ENCODE measurements at regions not wholly inside any gene's neighbourhood (a gene's known extent, or its start where the extent isn't known, plus 50 kb on each side); places are given as distances from the start of the nearest gene placed in this dataset.

DNA sequence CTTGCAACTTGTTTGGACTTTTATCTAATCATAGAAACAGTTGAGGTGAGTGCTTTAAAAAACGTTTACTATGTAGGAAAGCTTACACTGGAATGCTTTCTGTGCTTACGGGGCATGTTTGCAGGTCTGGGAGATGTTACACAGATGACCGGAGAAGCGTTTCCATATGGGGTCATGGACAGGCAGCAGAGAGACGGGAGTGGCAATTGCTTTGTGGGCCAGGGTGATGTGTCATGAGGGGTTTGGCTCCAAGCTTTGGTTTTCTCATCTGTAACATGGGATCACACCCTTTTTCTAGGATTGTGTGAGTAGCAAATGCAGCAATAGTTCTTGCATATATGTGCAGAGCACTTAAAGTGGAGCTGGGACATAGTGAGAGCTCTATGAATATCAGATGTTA lies 174.8 kb upstream of the MKI67 start:
- H3K9me3 Mint-ChIP-seq = peaks cover 83% of the 10 kb centered on the region

DNA sequence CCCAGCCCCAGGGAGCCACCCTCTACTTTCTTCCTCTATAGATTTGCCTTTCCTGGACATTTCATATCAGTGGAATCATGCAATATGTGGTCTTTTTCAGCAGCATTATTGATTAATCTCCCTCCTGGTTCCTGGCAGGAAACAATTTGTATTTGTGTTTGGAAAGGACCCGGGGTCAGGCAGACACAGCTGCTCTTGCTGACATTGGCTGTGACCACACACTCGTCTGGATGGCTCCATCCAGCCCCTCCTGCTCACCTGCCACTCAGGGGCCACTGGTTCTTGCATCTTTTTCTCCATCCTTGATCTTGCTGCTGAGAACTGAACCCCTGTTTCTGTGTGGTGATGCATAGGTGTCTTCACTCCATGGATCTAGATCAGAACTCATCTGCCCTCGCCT lies 176.6 kb upstream of the MKI67 start:
- no peaks in the 10 kb centered on the region for H3K4me1 Mint-ChIP-seq (ENCODE audit: low read depth)
- no peak overlapping the region for H3K4me3 Mint-ChIP-seq
- no peak for DNase-seq
- H3K27ac Mint-ChIP-seq = no peak overlapping the region
- TF ChIP-seq, protein P1, sequence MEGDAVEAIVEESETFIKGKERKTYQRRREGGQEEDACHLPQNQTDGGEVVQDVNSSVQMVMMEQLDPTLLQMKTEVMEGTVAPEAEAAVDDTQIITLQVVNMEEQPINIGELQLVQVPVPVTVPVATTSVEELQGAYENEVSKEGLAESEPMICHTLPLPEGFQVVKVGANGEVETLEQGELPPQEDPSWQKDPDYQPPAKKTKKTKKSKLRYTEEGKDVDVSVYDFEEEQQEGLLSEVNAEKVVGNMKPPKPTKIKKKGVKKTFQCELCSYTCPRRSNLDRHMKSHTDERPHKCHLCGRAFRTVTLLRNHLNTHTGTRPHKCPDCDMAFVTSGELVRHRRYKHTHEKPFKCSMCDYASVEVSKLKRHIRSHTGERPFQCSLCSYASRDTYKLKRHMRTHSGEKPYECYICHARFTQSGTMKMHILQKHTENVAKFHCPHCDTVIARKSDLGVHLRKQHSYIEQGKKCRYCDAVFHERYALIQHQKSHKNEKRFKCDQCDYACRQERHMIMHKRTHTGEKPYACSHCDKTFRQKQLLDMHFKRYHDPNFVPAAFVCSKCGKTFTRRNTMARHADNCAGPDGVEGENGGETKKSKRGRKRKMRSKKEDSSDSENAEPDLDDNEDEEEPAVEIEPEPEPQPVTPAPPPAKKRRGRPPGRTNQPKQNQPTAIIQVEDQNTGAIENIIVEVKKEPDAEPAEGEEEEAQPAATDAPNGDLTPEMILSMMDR (IDR thresholded peaks at IDR 0.05) = no peak
- peaks cover 78% of the 10 kb centered on the region for H3K9me3 Mint-ChIP-seq
- H3K36me3 Mint-ChIP-seq (ENCODE audit: low read depth) = peaks cover 4% of the 10 kb centered on the region; the same call in 1 of the 2 replicates
- H3K27me3 Mint-ChIP-seq (ENCODE audit: insufficient read depth) = peaks cover 5% of the 10 kb centered on the region

More for the DNA sequence above, 174.8 kb upstream of the MKI67 start:
- Mint-ChIP-seq H3K4me1 (ENCODE audit: low read depth) (no peaks in the 10 kb centered on the region), H3K27me3 (ENCODE audit: insufficient read depth) (peaks cover 5% of the 10 kb centered on the region), H3K4me3 (no peak overlapping the region), H3K27ac (no peak overlapping the region), H3K36me3 (ENCODE audit: low read depth) (peaks cover 4% of the 10 kb centered on the region; the same call in 1 of the 2 replicates)
- no peak for DNase-seq
- TF ChIP-seq, protein P1 (IDR thresholded peaks at IDR 0.05) = no peak

DNA sequence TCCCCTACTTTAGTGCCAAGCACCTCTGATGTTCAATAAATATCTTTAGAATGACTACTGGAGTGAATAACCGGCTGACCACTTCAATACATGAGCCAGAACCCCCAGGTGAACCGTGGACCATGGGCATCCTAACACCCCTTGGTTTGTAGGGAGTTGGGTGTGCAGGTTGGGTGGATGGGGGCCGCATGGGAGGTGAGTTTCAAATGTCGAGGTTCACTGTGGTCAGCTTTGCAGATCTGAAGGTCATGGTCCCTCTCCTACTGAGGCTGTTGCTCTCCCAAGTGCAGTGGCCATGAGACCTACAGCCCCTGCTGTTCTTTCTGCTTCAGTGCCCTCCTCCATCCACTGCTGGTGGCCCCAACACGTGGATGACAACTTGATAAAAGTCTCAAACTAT lies 178.0 kb upstream of the MKI67 start:
- peaks cover 77% of the 10 kb centered on the region for H3K9me3 Mint-ChIP-seq
- no peaks in the 10 kb centered on the region for H3K4me1 Mint-ChIP-seq (ENCODE audit: low read depth)
- H3K27me3 Mint-ChIP-seq (ENCODE audit: insufficient read depth) = peaks cover 5% of the 10 kb centered on the region
- no peak for DNase-seq
- H3K4me3 Mint-ChIP-seq = no peak overlapping the region
- peaks cover 4% of the 10 kb centered on the region; the same call in 1 of the 2 replicates for H3K36me3 Mint-ChIP-seq (ENCODE audit: low read depth)
- no peak overlapping the region for H3K27ac Mint-ChIP-seq
- TF ChIP-seq, protein P1 (IDR thresholded peaks at IDR 0.05) = no peak

DNA sequence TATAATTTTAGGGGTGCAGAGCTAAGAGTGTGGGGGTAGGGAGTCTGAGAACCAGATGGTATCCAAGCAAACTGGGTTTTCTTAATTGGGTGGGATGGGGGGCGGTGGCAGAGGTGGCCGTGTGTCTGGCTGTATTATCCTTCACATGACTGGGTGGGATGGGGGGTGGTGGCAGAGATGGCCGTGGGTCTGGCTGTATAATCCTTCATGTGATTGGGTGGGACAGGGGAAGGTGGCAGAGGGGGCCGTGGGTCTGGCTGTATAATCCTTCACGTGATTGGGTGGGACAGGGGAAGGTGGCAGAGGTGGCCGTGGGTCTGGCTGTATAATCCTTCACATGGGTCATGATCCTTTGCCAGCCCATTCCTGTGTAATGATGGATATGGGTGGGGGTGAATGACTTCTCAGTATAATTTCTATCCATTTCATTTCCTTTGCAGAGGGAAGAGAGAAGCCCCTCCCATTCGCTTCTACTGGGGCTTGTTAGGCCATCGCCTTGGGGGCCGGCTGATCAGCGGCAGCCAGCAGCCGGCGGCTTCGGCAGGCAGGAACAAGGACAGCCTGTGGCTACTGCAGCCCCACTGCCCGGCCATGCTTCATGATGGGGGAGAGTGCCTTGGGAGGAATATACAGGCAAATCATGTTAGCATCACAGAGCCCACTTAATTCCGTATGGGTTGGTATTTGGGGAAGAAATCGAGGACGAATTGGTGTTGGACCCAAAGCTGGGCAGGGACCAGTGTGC lies 179.6 kb upstream of the MKI67 start:
- H3K4me1 Mint-ChIP-seq (ENCODE audit: low read depth) = no peaks in the 10 kb centered on the region
- no peak overlapping the region for H3K4me3 Mint-ChIP-seq
- peaks cover 4% of the 10 kb centered on the region; the same call in 1 of the 2 replicates for H3K36me3 Mint-ChIP-seq (ENCODE audit: low read depth)
- peaks cover 5% of the 10 kb centered on the region for H3K27me3 Mint-ChIP-seq (ENCODE audit: insufficient read depth)
- H3K9me3 Mint-ChIP-seq = peaks cover 70% of the 10 kb centered on the region
- no peak overlapping the region for H3K27ac Mint-ChIP-seq
- no peak for DNase-seq
- TF ChIP-seq, protein P1 (IDR thresholded peaks at IDR 0.05) = no peak

DNA sequence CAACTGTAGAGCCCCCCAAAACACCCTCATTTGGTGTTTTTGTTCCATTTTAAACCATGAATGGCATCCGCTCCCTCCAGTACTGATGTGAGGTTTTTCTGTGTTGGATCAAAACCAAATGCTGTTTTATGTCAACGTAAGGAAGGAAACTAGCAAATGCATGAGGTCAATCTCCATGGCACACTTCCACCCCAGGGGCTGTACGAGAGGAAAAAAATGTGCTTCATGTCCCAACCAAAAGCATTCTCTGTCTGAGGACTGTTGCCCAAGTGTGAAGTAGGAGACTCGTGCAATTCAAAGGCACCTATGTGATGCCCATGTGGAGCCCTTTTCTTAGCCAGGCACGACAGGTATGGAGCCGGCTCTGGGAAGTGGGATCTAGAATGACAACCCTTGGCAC lies 180.3 kb upstream of the MKI67 start:
- DNase-seq = no peak
- no peak overlapping the region for H3K27ac Mint-ChIP-seq
- TF ChIP-seq, protein P1 (IDR thresholded peaks at IDR 0.05) = no peak
- H3K27me3 Mint-ChIP-seq (ENCODE audit: insufficient read depth) = peaks cover 5% of the 10 kb centered on the region
- no peaks in the 10 kb centered on the region for H3K4me1 Mint-ChIP-seq (ENCODE audit: low read depth)
- H3K36me3 Mint-ChIP-seq (ENCODE audit: low read depth) = peaks cover 4% of the 10 kb centered on the region; the same call in 1 of the 2 replicates
- no peak overlapping the region for H3K4me3 Mint-ChIP-seq
- peaks cover 70% of the 10 kb centered on the region for H3K9me3 Mint-ChIP-seq

Measured in HFFc6 (cell line).